ENCODE measurements at regions not wholly inside any gene's neighbourhood (a gene's known extent, or its start where the extent isn't known, plus 50 kb on each side); places are given as distances from the start of the nearest gene placed in this dataset.
"Not testable (repeated sequence)": the region's sequence is repeated elsewhere in the genome, so short reads cannot be mapped to it uniquely, and the experiment has no call there.

- DNase-seq (ENCODE audit: low read depth), result no peak
Measured at GRCh38 chr4:115648786-115649185, 535.4 kb upstream of the NDST4 start.

GRCh38 chr4:115629270-115629669, 515.9 kb upstream of the NDST4 start:
- no peak for DNase-seq (ENCODE audit: low read depth)

GRCh38 chr4:115609631-115610030, 496.2 kb upstream of the NDST4 start:
- no peak for DNase-seq (ENCODE audit: low read depth)

- no peak for DNase-seq (ENCODE audit: low read depth)
Measured at GRCh38 chr4:115607311-115607710, 493.9 kb upstream of the NDST4 start.

DNA sequence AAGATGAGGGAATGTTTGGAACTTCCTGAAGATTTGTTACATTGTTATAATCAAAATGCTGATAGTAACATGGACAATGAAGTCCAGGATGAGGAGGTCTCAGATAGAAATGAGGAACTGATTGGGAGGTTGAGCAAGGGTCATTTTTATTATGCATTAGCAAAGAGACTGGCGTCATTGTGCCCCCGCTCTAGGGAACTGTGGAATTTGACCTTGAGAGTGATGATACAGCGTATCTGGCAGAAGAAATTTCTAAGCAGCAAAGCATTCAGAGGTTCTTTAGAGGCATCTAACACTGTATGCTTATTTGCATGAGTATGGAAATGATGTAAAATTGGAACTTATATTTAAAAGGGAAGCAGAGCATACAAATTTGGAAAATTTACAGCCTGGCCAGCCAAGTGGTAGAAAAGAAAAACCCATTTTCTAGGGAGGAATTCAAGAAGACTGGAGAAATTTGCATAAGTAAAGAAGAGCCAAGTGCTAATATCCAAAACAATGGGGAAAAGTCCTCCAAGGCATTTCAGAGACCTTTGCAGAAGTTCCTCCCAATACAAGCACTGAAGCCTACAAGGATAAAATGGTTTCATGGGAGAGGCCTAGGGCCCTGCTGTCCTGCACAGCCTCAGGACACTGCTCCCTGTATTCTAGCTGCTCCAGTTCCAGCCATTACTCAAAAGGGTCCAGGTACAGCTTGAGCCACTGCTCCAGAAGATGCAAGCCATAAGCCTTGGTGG, 483.0 kb upstream of the NDST4 start:
- no peak for DNase-seq (ENCODE audit: low read depth)

DNA sequence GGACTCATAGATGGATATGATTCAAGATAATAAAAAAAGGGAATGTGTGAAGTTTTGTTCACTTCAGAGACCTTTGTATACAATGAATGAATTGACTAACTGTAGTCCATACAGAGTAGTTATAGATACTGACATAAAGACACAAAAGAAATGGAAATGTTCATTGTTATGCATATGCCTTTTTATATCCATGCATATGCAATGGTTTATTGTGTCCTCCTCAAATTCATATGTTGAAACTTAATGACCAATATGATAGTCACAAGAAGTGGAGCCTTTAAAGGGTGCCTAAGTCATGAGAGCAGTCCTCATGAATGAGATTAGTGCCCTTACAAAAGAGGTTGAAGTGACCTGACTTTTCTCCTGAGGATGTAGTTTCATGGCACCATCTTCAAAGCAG, 467.5 kb upstream of the NDST4 start:
- no peak for DNase-seq (ENCODE audit: low read depth)

- no peak for DNase-seq (ENCODE audit: low read depth)
Measured at GRCh38 chr4:115575851-115576250, 462.4 kb upstream of the NDST4 start.

GRCh38 chr4:115562506-115562905, 449.1 kb upstream of the NDST4 start:
- DNase-seq (ENCODE audit: low read depth), result no peak

DNA sequence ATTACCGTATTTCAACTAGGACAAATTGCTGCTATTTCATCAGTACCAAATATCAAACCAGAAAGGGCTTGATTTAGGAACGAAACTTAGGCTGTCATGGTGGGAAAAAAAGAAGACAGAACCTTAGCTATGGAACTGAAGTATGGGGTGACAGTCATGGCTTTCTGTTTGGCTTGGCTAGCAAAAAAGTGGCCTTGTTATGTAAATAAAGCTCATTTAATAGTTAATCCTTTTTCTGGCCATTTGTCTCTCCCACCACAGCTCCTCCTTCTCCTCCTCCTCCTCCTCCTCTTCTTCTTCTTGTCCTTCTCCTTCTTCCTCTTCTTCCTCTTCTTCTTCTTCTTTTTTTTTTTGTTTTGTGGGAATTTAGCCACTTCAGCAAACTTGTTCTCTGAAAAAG, 434.7 kb upstream of the NDST4 start:
- no peak for DNase-seq (ENCODE audit: low read depth)

GRCh38 chr4:115537387-115537786, 424.0 kb upstream of the NDST4 start:
- no peak for DNase-seq (ENCODE audit: low read depth)

- DNase-seq (ENCODE audit: low read depth), result no peak
Measured at GRCh38 chr4:115529126-115529525, 415.7 kb upstream of the NDST4 start.

DNA sequence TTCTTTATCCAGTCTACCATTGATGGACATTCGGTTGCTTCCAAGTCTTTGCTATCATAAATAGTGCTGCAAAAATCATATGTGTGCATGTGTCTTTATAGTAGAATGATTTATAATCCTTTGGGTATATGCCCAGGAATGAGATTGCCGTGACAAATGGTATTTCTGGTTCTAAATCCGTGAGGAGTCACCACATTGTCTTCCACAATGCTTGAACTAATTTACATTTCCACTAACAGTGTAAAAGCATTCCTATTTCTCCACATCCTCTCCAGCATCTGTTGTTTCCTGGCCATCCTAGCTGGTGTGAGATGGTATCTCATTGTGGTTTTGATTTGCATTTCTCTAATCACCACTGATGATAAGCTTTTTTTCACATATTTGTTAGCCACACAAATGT, 406.1 kb upstream of the NDST4 start:
- DNase-seq (ENCODE audit: low read depth), result not testable (repeated sequence)

GRCh38 chr4:115515772-115516171, 402.4 kb upstream of the NDST4 start:
- DNase-seq (ENCODE audit: low read depth), result no peak

- DNase-seq (ENCODE audit: low read depth), result no peak
Measured at GRCh38 chr4:115515366-115515765, 401.9 kb upstream of the NDST4 start.

DNA sequence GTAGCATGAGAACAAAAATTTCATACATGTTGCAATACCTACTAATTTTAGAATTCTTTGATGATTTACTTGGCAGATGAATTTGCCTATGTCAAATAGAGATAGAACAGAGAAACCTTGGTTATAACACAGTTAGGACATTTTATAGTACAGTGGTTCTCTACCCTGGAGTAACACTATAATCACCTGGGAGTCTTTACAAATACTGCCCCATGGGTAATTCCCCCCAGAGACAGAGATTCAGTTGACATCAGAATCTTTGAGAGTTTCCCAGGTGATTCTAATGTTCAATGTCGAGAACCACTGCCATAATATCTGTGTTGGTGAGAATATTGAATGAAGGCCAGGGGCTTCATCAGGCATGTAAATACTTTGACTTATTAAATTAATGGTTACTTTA, 401.3 kb upstream of the NDST4 start:
- DNase-seq (ENCODE audit: low read depth), result no peak

DNA sequence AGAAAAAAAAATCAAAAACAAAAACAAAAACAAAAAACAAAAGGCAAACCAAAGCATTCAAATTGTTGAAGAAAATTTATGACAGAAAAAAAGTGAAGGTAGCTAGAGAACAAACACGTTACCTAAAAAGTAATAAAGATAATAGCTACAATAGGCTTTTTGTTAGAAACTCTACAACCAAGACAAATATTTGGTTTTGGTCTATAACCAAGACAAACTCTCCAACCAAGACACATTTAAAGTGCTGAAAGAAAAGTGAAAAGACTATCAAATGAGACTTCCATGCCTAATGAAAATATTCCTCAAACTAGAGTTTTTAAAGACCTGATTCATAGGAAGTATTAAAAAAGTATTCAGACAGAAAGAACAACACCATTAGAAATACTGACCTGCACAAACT, 391.9 kb upstream of the NDST4 start:
- DNase-seq (ENCODE audit: low read depth), result no peak

DNA sequence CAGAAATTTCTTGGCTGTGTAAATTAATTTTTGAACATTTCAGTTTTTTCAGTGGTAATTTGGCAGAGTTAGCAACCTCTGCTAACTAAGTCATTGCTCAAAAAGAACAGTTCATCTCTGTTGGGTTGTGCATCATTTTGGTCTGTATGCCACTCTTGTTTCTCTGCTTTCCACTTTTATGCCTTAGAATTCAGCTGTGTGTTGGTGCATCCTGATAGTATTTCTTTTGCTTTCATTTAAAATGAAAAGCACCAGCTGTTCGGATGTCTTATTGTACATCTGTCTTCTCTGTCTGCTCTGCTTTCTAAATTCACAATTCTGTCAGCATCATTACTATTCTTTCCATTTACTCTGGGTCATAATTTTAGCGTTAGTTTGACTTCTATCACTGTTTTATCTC, 388.2 kb upstream of the NDST4 start:
- DNase-seq (ENCODE audit: low read depth), result no peak

GRCh38 chr4:115493770-115494169, 380.4 kb upstream of the NDST4 start:
- DNase-seq (ENCODE audit: low read depth), result not testable (repeated sequence)

DNA sequence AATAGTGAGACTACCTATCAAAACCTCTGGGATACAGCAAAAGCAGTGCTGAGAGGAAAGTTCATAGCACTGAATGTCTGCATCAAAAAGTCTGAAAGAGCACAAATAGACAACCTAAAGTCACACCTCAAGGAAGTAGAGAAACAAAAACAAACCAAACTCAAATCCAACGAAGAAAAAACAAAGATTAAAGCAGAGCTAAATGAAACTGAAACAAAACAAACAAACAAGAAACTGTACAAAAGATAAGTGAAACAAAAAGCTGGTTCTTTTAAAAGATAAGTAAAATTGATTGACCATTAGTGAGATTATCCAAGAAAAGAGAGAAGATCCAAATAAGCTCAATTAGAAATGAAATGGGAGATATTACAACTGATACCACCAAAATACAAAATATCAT, 378.3 kb upstream of the NDST4 start:
- no peak for DNase-seq (ENCODE audit: low read depth)

DNA sequence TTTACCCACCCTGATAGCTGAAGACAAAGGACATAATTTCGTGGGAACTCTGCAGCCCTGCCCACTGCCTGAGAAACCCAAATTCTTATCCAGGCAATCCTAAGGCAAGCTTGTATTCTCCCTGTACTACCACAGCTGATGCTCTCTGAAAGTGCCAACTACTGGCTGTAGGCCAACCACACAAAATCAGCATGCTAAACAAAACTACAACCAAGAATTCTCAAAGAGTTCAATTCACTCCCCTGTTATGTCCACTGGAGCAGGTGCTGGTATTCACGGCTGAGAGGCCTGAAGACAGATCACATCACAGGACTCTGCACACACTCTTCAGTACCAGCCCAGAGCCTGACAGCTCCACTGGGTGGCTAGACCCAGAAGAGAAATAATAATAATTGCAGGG, 375.9 kb upstream of the NDST4 start:
- no peak for DNase-seq (ENCODE audit: low read depth)

DNA sequence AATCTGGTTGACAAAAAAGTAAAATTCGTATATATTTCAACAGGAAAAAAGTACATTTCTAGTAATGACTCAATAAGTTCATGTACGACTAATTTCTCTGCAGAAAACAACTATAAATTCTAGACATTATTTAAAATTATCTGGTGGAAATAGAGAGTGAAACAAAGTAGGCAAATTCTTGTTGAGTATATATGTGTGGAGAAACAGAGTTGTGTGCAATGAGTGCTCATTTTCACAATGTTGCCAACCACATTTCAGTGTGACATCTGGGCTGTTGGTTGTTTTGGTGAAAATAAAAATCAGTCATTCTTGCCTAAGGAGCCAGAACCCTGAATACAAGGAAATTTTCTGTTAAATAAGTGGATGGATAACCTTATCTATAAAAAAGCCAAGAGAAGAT, 372.0 kb upstream of the NDST4 start:
- no peak for DNase-seq (ENCODE audit: low read depth)

DNA sequence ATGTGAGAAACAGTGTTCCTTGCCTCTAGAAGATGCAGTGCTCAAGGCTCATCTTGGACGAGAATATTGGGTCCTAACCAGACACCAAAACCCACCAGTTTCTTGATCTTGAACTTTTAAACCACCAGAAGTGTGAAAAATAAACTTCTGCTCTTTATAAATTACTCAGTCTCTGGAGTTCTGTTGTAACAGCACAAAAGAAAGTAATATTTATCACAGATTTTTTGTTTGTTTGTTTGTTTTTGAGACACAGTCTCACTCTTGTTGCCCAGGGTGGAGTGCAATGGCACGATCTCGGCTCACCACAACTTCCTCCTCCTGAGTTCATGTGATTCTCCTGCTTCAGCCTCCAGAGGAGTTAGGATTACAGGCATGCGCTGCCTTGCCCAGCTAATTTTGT, 371.1 kb upstream of the NDST4 start:
- DNase-seq (ENCODE audit: low read depth), result no peak

DNA sequence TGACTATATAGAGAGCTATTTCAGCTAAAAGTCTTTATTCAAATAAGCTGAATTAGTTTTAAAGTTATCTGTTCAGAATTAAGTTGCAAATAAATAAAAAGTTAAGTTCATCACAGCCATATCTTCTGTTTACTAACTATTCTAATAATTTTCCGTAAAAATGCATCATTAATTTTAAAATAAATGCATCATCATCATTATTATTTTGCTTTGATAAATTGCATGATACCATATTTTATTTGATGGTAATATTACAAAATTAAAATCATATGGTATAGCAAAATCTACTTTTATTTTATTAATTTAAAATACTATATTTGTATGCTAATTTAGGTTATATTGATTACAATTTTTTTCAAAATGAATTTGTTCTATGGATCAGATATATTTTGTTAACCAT, 357.3 kb upstream of the NDST4 start:
- DNase-seq (ENCODE audit: low read depth), result no peak

DNA sequence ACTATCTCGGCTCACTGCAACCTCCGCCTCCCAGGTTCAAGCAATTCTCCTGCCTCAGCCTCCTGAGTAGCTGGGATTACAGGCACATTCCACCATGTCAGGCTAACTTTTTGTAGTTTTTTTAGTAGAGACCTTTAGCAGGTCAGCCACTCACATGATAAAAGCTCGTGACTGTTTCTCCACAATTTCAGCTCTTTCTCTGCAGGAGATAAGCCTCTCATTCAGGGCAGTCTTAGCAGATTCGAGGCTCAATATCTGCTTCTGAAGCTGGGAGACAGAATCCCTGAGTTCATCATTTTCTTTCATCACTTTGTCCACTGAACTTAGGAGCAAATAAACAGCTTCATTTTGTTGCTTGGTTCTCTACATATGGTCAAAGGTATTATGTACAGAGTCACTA, 345.9 kb upstream of the NDST4 start:
- not testable (repeated sequence) for DNase-seq (ENCODE audit: low read depth)

DNA sequence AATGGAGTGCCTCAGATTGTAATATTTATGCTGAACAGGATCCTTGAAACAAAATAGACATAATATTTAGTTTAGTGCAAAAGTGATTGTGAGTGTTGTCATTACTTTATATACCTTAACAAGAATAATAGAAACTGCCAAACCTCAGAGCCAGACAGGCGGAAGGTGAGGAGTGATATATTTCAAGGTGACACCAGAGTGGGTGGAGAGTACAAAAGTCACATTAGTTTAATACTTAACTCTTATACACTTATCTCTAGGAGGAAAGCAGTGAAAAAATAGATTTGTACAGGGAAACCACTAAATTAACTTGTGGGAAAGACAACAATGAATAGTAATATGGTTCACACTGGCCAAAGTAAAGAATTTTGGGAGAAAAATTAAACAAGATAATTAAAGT, 342.8 kb upstream of the NDST4 start:
- DNase-seq (ENCODE audit: low read depth), result no peak

Measured in GM04503 (cell line).